Fibroblast of peridontal ligament (primary cell): ENCODE measurements at regions not wholly inside any gene's neighbourhood (a gene's known extent, or its start where the extent isn't known, plus 50 kb on each side); places are given as distances from the start of the nearest gene placed in this dataset.

Source experiments
- DNase-seq: peaks from one replicate; pipeline ENCODE4 v3.0.0-alpha.2; 2010; ENCODE audit errors: extremely low read depth

GRCh38 chrY:7464742-7465141, 553.2 kb upstream of the AMELY start:
- peak; percentile 56 for DNase-seq

GRCh38 chrY:7463711-7464110, 552.2 kb upstream of the AMELY start:
- DNase-seq = no peak

GRCh38 chrY:7463196-7463595, 551.6 kb upstream of the AMELY start:
- DNase-seq = peak; percentile 71

GRCh38 chrY:7462657-7463056, 551.1 kb upstream of the AMELY start:
- DNase-seq = peak; percentile 89

GRCh38 chrY:7461873-7462525, 550.4 kb upstream of the AMELY start:
- peak; percentile 71 for DNase-seq

- DNase-seq = no peak
Measured at GRCh38 chrY:7459802-7460201, 548.2 kb upstream of the AMELY start.

GRCh38 chrY:7458301-7459078, 546.9 kb upstream of the AMELY start:
- peak; percentile 75 for DNase-seq

GRCh38 chrY:7457286-7458015, 545.9 kb upstream of the AMELY start:
- peak; percentile 69 for DNase-seq

GRCh38 chrY:7455626-7456025, 544.1 kb upstream of the AMELY start:
- peak; percentile 86 for DNase-seq

- no peak for DNase-seq
Measured at GRCh38 chrY:7453336-7453735, 541.8 kb upstream of the AMELY start.

GRCh38 chrY:7452246-7452645, 540.7 kb upstream of the AMELY start:
- no peak for DNase-seq

GRCh38 chrY:7449860-7450259, 538.3 kb upstream of the AMELY start:
- DNase-seq = no peak

- DNase-seq = no peak
Measured at GRCh38 chrY:7448687-7449086, 537.1 kb upstream of the AMELY start.

- peak; percentile 76 for DNase-seq
Measured at GRCh38 chrY:7447881-7448516, 536.4 kb upstream of the AMELY start.

GRCh38 chrY:7444141-7444540, 532.6 kb upstream of the AMELY start:
- no peak for DNase-seq

GRCh38 chrY:7440796-7441530, 529.4 kb upstream of the AMELY start:
- DNase-seq = peak; percentile 70

- DNase-seq = no peak
Measured at GRCh38 chrY:7437086-7437485, 525.5 kb upstream of the AMELY start.

GRCh38 chrY:7433817-7434809, 522.6 kb upstream of the AMELY start:
- peak; percentile 92 for DNase-seq

- peak; percentile 51 for DNase-seq
Measured at GRCh38 chrY:7419165-7419564, 507.6 kb upstream of the AMELY start.

- DNase-seq = no peak
Measured at GRCh38 chrY:7417946-7418345, 506.4 kb upstream of the AMELY start.
